B cell (primary cell): ENCODE measurements at regions not wholly inside any gene's neighbourhood (a gene's known extent, or its start where the extent isn't known, plus 50 kb on each side); places are given as distances from the start of the nearest gene placed in this dataset.

Experiments
- EZH2 ChIP-seq: IDR thresholded peaks from 2 replicates; pipeline ENCODE4 v1.6.1; 2012; ENCODE audit warnings: borderline replicate concordance, low read depth, mild to moderate bottlenecking, moderate library complexity, low read length; ENCODE audit not compliant: insufficient read depth, poor library complexity, severe bottlenecking
- TF ChIP-seq, protein P1 (sequence below): fragments of 200-600 bp; IDR thresholded peaks from one replicate; pipeline ENCODE4 v1.8.0; 2022; ENCODE audit warnings: antibody characterized with exemption, mild to moderate bottlenecking

- TF ChIP-seq, protein P1, sequence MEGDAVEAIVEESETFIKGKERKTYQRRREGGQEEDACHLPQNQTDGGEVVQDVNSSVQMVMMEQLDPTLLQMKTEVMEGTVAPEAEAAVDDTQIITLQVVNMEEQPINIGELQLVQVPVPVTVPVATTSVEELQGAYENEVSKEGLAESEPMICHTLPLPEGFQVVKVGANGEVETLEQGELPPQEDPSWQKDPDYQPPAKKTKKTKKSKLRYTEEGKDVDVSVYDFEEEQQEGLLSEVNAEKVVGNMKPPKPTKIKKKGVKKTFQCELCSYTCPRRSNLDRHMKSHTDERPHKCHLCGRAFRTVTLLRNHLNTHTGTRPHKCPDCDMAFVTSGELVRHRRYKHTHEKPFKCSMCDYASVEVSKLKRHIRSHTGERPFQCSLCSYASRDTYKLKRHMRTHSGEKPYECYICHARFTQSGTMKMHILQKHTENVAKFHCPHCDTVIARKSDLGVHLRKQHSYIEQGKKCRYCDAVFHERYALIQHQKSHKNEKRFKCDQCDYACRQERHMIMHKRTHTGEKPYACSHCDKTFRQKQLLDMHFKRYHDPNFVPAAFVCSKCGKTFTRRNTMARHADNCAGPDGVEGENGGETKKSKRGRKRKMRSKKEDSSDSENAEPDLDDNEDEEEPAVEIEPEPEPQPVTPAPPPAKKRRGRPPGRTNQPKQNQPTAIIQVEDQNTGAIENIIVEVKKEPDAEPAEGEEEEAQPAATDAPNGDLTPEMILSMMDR: no peak
- TF ChIP-seq EZH2: no peak
Observed at GRCh38 chr12:25868193-25868592, 90.3 kb upstream of the RASSF8 start.
